A549 (cell line): ENCODE measurements at regions not wholly inside any gene's neighbourhood (a gene's known extent, or its start where the extent isn't known, plus 50 kb on each side); places are given as distances from the start of the nearest gene placed in this dataset.

ENCODE experiments used
- ATAC-seq, 2 experiments: fragments of 200-7000 bp in 1 of 2; fragments of >200 bp in 1 of 2; cut with Nextera tagmentation in 1 of 2; cut with Tn5 transposase in 1 of 2; 3 replicates each; pipeline versions ENCODE4 v1.8.0 to v1.9.1; 2018 to 2020; ENCODE audit warnings: mild to moderate bottlenecking in 1 of 2, moderate library complexity in 1 of 2
- CTCF ChIA-PET: fragments of 300-600 bp; sonication (Branson Sonifier 250); formaldehyde crosslinking; extraction: SDS; loops from one replicate; lab custom pipeline; 2021; ENCODE audit warnings: antibody characterized with exemption, inconsistent platforms; lab: Yijun Ruan, JAX
- POLR2A ChIA-PET: fragments of 350-600 bp; formaldehyde crosslinking; extraction: SDS; loops from one replicate; lab custom pipeline; 2021; ENCODE audit warnings: antibody characterized with exemption, inconsistent platforms; lab: Yijun Ruan, JAX
- DNase-seq, 2 experiments: peaks; one replicate each; pipeline versions ENCODE4 v3.0.0 to v3.0.0-alpha.2; 2011 to 2016; ENCODE audit warnings: low read depth in 1 of 2, low spot score in 1 of 2
- FAIRE-seq: peaks from 2 replicates; lab custom pipeline; 2011; peaks lifted over from hg19 to GRCh38; lab: Jason Lieb, UNC
- H3K27ac ChIP-seq, 2 experiments: fragments of >200 bp; sonication (Bioruptor Twin); formaldehyde crosslinking; 3 replicates each; pipeline ENCODE4 v1.5.1; 2016 to 2017
- H3K4me1 ChIP-seq: fragments of >200 bp; sonication (Bioruptor Twin); formaldehyde crosslinking; 3 replicates; pipeline ENCODE4 v1.6.1; 2016
- H3K4me2 ChIP-seq: fragments of >200 bp; sonication (Bioruptor Twin); formaldehyde crosslinking; 3 replicates; pipeline ENCODE4 v1.6.1; 2016
- H3K4me3 ChIP-seq: fragments of >200 bp; sonication (Bioruptor Twin); formaldehyde crosslinking; 3 replicates; pipeline ENCODE4 v1.5.1; 2016
- H3K9me3 ChIP-seq: fragments of >200 bp; sonication (Bioruptor Twin); formaldehyde crosslinking; 3 replicates; pipeline ENCODE4 v1.6.1; 2016
- BHLHE40 ChIP-seq: IDR thresholded peaks from 2 replicates; pipeline ENCODE4 v1.6.1; 2012; ENCODE audit warnings: low read depth, low read length, inconsistent platforms
- CBX8 ChIP-seq: fragments of 200-600 bp; sonication (generic); IDR thresholded peaks from 2 replicates; pipeline ENCODE4 v1.6.1; 2016
- CEBPB ChIP-seq, 2 experiments: fragments of >200 bp in 1 of 2; sonication (Bioruptor Twin) in 1 of 2; formaldehyde crosslinking in 1 of 2; IDR thresholded peaks; 2 replicates each; pipeline ENCODE4 v1.6.1; 2012 to 2016
- CHD2 ChIP-seq: fragments of 150-350 bp; IDR thresholded peaks from 2 replicates; pipeline ENCODE4 v1.6.1; 2014; ENCODE audit warnings: low read length; ENCODE audit not compliant: partially characterized antibody
- EP300 ChIP-seq, 2 experiments: fragments of >200 bp; sonication (Bioruptor Twin); formaldehyde crosslinking; IDR thresholded peaks; 2 replicates in 1 of 2; 3 replicates in 1 of 2; pipeline ENCODE4 v1.6.1; 2016 to 2017
- FOSB ChIP-seq: fragments of 250-450 bp; sonication (Bioruptor Pico); IDR thresholded peaks from 2 replicates; pipeline ENCODE4 v1.5.0; 2020; ENCODE audit warnings: mild to moderate bottlenecking, moderate library complexity
- FOXS1 ChIP-seq: fragments of 250-450 bp; sonication (Bioruptor Pico); IDR thresholded peaks from 2 replicates; pipeline ENCODE4 v1.5.0; 2020; ENCODE audit warnings: mild to moderate bottlenecking, moderate library complexity
- HDAC2 ChIP-seq: fragments of 200-600 bp; sonication (generic); IDR thresholded peaks from 2 replicates; pipeline ENCODE4 v1.6.1; 2016
- HEYL ChIP-seq: fragments of 250-450 bp; sonication (Bioruptor Pico); IDR thresholded peaks from 2 replicates; pipeline ENCODE4 v1.8.0; 2021; ENCODE audit warnings: mild to moderate bottlenecking, moderate library complexity
- HOXA7 ChIP-seq: fragments of 250-450 bp; sonication (Bioruptor Pico); IDR thresholded peaks from 2 replicates; pipeline ENCODE4 v1.5.0; 2020; ENCODE audit warnings: mild to moderate bottlenecking, moderate library complexity
- HOXB13 ChIP-seq: fragments of 250-450 bp; sonication (Bioruptor Pico); IDR thresholded peaks from 2 replicates; pipeline ENCODE4 v1.5.0; 2020; ENCODE audit warnings: low read depth, mild to moderate bottlenecking, moderate library complexity
- JUNB ChIP-seq: fragments of >200 bp; sonication (Bioruptor Twin); formaldehyde crosslinking; IDR thresholded peaks from 2 replicates; pipeline ENCODE4 v1.6.1; 2016
- KDM1A ChIP-seq: fragments of 200-600 bp; sonication (generic); IDR thresholded peaks from 2 replicates; pipeline ENCODE4 v1.6.1; 2016; ENCODE audit warnings: low read depth, mild to moderate bottlenecking
- KDM5A ChIP-seq: fragments of 200-600 bp; sonication (generic); IDR thresholded peaks from 2 replicates; pipeline ENCODE4 v1.6.1; 2016; ENCODE audit warnings: antibody characterized with exemption, mild to moderate bottlenecking
- NR3C1 ChIP-seq: fragments of >200 bp; sonication (Bioruptor Twin); formaldehyde crosslinking; IDR thresholded peaks from 3 replicates; pipeline ENCODE4 v1.6.1; 2017
- PHF8 ChIP-seq: fragments of 200-600 bp; sonication (generic); IDR thresholded peaks from 2 replicates; pipeline ENCODE4 v1.6.1; 2016; ENCODE audit warnings: low read depth, mild to moderate bottlenecking, antibody characterized with exemption, moderate library complexity, borderline replicate concordance
- TFCP2L1 ChIP-seq: fragments of 250-450 bp; sonication (Bioruptor Pico); IDR thresholded peaks from 2 replicates; pipeline ENCODE4 v1.5.0; 2021; ENCODE audit warnings: mild to moderate bottlenecking
- TP53 ChIP-seq: fragments of 250-450 bp; sonication (Bioruptor Pico); IDR thresholded peaks from 2 replicates; pipeline ENCODE4 v1.5.0; 2021; ENCODE audit warnings: mild to moderate bottlenecking, moderate library complexity
- ZFP36 ChIP-seq: fragments of 450-650 bp; IDR thresholded peaks from 2 replicates; pipeline ENCODE4 v1.6.1; 2014; ENCODE audit warnings: borderline replicate concordance; ENCODE audit not compliant: partially characterized antibody
- ZSCAN20 ChIP-seq: fragments of 250-450 bp; sonication (Bioruptor Pico); IDR thresholded peaks from 2 replicates; pipeline ENCODE4 v1.8.0; 2022; ENCODE audit warnings: mild to moderate bottlenecking, moderate library complexity
- WGBS: methylation state at CpG from one replicate; pipeline ENCODE4 v1.1.6; 2017; ENCODE audit errors: missing lambda C conversion rate; 5-methylcytosine and 5-hydroxymethylcytosine counted together
- TF ChIP-seq, protein P1 (sequence below): fragments of 200-600 bp; sonication (generic); IDR thresholded peaks from 2 replicates; pipeline ENCODE4 v1.6.1; 2016; ENCODE audit warnings: antibody characterized with exemption, mild to moderate bottlenecking, moderate library complexity
- TF ChIP-seq, protein P2 (sequence below): fragments of 450-650 bp; IDR thresholded peaks from 2 replicates; pipeline ENCODE4 v1.6.1; 2014; ENCODE audit warnings: antibody characterized with exemption
- TF ChIP-seq, protein P3 (sequence below): fragments of >200 bp; sonication (Bioruptor Twin); formaldehyde crosslinking; IDR thresholded peaks from 3 replicates; pipeline ENCODE4 v1.6.1; 2016

DNA sequence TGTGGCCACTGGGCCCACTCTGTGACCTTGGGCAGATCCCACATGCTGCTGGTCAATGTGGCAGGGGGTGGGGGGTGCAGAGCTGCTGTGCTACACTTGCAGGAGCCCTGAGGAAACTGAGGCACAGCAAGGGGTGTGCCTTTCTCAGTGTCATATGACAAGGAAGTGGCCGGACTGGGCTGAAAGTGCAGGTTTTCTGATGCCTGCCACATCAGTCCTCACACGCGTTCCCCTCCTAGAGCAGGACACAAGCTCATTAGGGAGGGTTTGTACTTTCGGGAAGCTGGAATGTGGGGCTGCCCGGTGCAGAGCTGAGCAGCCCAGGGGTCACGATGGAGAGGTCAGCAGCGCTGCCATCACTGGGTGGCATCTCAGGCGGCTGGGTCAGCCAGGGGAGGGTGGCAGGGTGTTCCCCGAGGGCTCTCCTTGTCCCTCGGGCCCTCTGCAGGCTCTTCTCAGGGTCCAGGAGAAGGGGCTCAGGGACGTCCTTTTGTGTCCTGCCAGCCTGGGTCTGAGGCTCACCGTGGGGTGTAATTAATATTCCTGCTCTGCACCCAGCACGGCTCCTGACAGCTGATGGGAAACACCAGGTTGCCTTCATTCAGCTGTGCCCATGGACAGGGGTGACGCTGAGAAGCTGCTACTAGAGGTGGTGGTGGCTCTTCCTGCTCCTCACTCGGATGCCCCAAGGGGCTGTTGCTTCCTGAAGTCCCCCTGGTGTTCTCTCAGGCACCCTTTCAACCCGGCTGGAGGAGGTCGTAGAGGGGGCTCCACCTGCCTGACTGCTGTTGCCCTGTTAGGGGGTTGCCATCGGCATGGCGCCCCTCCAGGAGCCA, 62.1 kb upstream of the HDAC4 start:
- POLR2A ChIA-PET = no interaction called here
- no peak for TF ChIP-seq HOXA7
- TF ChIP-seq FOSB = no peak
- TF ChIP-seq EP300 (IDR thresholded peaks at IDR 0.05) = no peak
- TF ChIP-seq ZFP36 = no peak
- TF ChIP-seq, protein P1, sequence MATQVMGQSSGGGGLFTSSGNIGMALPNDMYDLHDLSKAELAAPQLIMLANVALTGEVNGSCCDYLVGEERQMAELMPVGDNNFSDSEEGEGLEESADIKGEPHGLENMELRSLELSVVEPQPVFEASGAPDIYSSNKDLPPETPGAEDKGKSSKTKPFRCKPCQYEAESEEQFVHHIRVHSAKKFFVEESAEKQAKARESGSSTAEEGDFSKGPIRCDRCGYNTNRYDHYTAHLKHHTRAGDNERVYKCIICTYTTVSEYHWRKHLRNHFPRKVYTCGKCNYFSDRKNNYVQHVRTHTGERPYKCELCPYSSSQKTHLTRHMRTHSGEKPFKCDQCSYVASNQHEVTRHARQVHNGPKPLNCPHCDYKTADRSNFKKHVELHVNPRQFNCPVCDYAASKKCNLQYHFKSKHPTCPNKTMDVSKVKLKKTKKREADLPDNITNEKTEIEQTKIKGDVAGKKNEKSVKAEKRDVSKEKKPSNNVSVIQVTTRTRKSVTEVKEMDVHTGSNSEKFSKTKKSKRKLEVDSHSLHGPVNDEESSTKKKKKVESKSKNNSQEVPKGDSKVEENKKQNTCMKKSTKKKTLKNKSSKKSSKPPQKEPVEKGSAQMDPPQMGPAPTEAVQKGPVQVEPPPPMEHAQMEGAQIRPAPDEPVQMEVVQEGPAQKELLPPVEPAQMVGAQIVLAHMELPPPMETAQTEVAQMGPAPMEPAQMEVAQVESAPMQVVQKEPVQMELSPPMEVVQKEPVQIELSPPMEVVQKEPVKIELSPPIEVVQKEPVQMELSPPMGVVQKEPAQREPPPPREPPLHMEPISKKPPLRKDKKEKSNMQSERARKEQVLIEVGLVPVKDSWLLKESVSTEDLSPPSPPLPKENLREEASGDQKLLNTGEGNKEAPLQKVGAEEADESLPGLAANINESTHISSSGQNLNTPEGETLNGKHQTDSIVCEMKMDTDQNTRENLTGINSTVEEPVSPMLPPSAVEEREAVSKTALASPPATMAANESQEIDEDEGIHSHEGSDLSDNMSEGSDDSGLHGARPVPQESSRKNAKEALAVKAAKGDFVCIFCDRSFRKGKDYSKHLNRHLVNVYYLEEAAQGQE = no peak
- no peak for TF ChIP-seq CBX8
- TF ChIP-seq ZSCAN20 (CRISPR knock-in tag) = no peak
- TF ChIP-seq KDM5A = no peak
- no peak for TF ChIP-seq TFCP2L1 (CRISPR knock-in tag)
- TF ChIP-seq, protein P2, sequence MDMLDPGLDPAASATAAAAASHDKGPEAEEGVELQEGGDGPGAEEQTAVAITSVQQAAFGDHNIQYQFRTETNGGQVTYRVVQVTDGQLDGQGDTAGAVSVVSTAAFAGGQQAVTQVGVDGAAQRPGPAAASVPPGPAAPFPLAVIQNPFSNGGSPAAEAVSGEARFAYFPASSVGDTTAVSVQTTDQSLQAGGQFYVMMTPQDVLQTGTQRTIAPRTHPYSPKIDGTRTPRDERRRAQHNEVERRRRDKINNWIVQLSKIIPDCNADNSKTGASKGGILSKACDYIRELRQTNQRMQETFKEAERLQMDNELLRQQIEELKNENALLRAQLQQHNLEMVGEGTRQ = no peak
- TF ChIP-seq NR3C1 = no peak
- H3K4me1 ChIP-seq = peaks cover 13% of the 10 kb centered on the region
- H3K4me2 ChIP-seq = no peak overlapping the region
- no peaks in the 10 kb centered on the region; the same call in 2 of the 3 replicates for H3K9me3 ChIP-seq
- H3K4me3 ChIP-seq = no peak overlapping the region
- FAIRE-seq (no peak), DNase-seq (no peak), ATAC-seq (no peak)
- 50% methylated on average over 10 of the region's 19 CpGs for whole genome bisulfite sequencing
- CTCF ChIA-PET = no interaction called here
- H3K27ac ChIP-seq = no peak overlapping the region

GRCh38 chr2:239462191-239462515, 61.3 kb upstream of the HDAC4 start:
- no peak for FAIRE-seq
- CTCF ChIA-PET = no interaction called here
- WGBS = 52% methylated on average over 7 of the region's 7 CpGs

DNA sequence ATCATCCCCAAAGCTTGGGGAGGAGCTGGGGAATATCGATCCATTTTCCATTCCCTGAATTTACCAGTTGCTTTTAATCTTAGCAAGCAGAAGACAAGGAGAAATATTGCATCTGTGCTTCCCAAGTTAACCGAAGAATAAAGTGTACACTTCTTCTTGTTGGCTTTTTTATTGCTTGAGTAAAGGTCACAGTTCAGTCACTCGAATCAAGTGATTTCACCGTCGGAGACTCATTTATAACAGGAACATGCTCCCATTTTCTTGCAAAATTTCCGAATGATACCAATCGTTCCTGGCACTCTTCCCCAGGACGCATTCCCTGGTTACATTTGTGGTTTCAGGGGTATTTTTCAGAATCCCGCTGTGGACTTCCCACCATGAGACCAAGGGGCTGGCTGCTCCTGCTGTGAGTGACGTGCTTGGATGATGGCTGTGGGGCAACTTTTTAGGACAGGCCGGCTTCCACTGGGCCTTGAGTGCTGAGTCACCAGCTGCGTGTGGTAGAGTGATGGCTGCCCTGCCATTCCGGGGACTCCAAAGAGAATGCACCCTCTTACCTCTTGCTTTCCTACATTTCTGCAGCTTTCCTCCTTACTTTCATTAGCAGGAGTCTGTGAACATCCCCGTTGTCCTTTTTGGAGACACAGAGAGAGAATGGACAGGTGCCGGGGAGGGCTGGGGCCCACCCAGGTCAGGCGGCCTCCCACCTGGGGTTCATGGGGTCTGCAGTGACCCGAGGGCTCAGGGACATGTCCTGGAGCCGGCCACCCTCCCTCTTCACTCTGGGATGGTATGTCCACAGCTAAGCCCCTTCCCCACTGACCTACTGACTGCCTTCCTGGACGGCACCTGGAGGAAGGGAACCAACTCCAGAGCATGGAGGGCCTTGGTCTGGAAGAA, 60.7 kb upstream of the HDAC4 start:
- ChIA-PET POLR2A (no interaction called here), CTCF (no interaction called here)
- H3K4me2 ChIP-seq = no peak overlapping the region
- H3K4me1 ChIP-seq = peaks cover 13% of the 10 kb centered on the region
- TF ChIP-seq JUNB = no peak
- TF ChIP-seq CEBPB (IDR thresholded peaks at IDR 0.05) = no peak
- no peak for TF ChIP-seq HDAC2
- no peak for TF ChIP-seq CHD2
- TF ChIP-seq PHF8 = no peak
- TF ChIP-seq BHLHE40 = no peak
- no peak for TF ChIP-seq HEYL (CRISPR knock-in tag)
- no peak for TF ChIP-seq FOXS1
- TF ChIP-seq ZSCAN20 (CRISPR knock-in tag) = no peak
- no peak overlapping the region for H3K4me3 ChIP-seq
- 68% methylated on average over 18 of the region's 19 CpGs for whole genome bisulfite sequencing
- no peak for ATAC-seq
- no peak overlapping the region for H3K27ac ChIP-seq
- H3K9me3 ChIP-seq = no peaks in the 10 kb centered on the region; the same call in 2 of the 3 replicates
- FAIRE-seq = no peak
- no peak for DNase-seq

More at GRCh38 chr2:239462191-239462515, 61.3 kb upstream of the HDAC4 start:
- DNase-seq = no peak
- Histone ChIP-seq H3K27ac (no peak overlapping the region), H3K4me1 (peaks cover 13% of the 10 kb centered on the region), H3K9me3 (no peaks in the 10 kb centered on the region; the same call in 2 of the 3 replicates), H3K4me2 (no peak overlapping the region), H3K4me3 (no peak overlapping the region)
- POLR2A ChIA-PET = no interaction called here
- no peak for ATAC-seq
- no peak for TF ChIP-seq PHF8
- TF ChIP-seq, protein P3, sequence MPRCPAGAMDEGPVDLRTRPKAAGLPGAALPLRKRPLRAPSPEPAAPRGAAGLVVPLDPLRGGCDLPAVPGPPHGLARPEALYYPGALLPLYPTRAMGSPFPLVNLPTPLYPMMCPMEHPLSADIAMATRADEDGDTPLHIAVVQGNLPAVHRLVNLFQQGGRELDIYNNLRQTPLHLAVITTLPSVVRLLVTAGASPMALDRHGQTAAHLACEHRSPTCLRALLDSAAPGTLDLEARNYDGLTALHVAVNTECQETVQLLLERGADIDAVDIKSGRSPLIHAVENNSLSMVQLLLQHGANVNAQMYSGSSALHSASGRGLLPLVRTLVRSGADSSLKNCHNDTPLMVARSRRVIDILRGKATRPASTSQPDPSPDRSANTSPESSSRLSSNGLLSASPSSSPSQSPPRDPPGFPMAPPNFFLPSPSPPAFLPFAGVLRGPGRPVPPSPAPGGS = no peak
- TF ChIP-seq HOXB13 = no peak
- no peak for TF ChIP-seq JUNB
- TF ChIP-seq KDM1A = no peak
- no peak for TF ChIP-seq HEYL (CRISPR knock-in tag)
- no peak for TF ChIP-seq EP300 (IDR thresholded peaks at IDR 0.05)
- TF ChIP-seq TP53 (CRISPR knock-in tag) = no peak
- TF ChIP-seq, all 56 proteins: peak for 0
